Neutrophil (primary cell): ENCODE measurements at regions not wholly inside any gene's neighbourhood (a gene's known extent, or its start where the extent isn't known, plus 50 kb on each side); places are given as distances from the start of the nearest gene placed in this dataset.

Source experiments
- H3K27ac ChIP-seq: fragments of 200-600 bp; sonication (generic); 2 replicates; pipeline ENCODE4 v1.5.1; 2016; ENCODE audit warnings: mild to moderate bottlenecking, moderate library complexity
- H3K27me3 ChIP-seq: fragments of 200-600 bp; sonication (generic); 2 replicates; pipeline ENCODE4 v1.6.0; 2016; ENCODE audit warnings: mild to moderate bottlenecking
- H3K36me3 ChIP-seq: fragments of 200-600 bp; sonication (generic); 2 replicates; pipeline ENCODE4 v1.5.1; 2017
- H3K4me1 ChIP-seq, 2 experiments: fragments of 200-600 bp in 1 of 2; sonication (generic) in 1 of 2; 1 replicate in 1 of 2; 2 replicates in 1 of 2; pipeline versions ENCODE4 v1.5.1 to v1.6.1; 2013 to 2016; ENCODE audit warnings: low read depth in 1 of 2, low read length in 1 of 2, mild to moderate bottlenecking in 1 of 2, moderate library complexity in 1 of 2; ENCODE audit not compliant: control insufficient read depth in 1 of 2, insufficient read depth in 1 of 2
- H3K4me3 ChIP-seq, 2 experiments: fragments of 200-600 bp in 1 of 2; sonication (generic) in 1 of 2; 1 replicate in 1 of 2; 2 replicates in 1 of 2; pipeline ENCODE4 v1.5.1; 2013 to 2016; ENCODE audit warnings: low read depth in 1 of 2, low read length in 1 of 2, mild to moderate bottlenecking in 1 of 2, moderate library complexity in 1 of 2
- H3K9me3 ChIP-seq: fragments of 200-600 bp; sonication (generic); 2 replicates; pipeline ENCODE4 v1.5.1; 2016
- TF ChIP-seq, protein P1 (sequence below): fragments of 200-600 bp; sonication (generic); IDR thresholded peaks from 2 replicates; pipeline ENCODE4 v1.5.1; 2016; ENCODE audit warnings: antibody characterized with exemption

DNA sequence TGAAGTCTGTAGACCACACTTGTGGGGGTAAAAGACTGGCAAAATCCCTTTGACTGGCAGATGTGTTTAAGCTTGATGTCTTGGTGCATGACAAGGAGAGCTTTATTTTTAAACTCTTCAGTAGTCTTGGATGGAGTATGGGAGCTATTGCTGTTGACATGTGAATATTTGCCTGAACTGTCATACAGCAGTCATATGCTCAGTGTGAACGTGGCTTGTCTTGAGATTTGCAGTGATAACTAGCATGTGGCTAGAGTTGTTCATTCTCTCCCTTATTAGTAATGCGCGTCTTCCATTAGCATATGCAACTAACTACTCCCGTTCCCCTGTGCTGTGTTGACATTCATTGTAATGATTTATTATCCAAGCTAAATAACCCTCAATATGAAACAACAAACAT is 523.6 kb upstream of the WWC1 start:
- no peak overlapping the region for H3K27ac ChIP-seq

DNA sequence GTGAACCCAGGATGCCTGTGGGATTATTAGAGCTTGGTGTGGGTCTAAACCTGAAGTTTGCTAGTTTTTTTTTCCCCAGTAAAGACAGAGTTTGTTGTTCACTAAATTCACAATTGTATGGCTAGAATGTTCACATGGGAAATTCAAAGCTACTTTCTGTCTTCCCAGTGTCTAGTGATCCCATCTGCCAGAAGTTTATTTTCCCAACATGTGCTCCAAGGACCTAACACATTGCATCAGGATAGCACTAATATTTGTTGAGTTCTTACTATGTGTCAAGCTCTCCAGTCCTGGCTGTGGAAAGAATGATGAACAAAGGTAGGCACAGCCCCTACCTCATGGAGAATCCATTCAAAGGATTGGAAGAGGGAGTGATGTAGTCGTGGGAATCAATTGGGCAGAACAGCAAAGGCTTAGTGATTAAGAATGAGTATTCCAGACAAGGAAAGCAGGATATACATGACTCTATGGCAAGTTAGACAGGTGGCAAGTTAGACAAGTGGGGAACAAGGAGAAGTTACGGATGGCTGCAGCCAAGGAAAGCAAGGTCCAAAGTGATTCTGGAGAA is 521.5 kb upstream of the WWC1 start:
- peaks cover 6% of the 10 kb centered on the region for H3K27me3 ChIP-seq
- no peaks in the 10 kb centered on the region for H3K36me3 ChIP-seq
- H3K4me1 ChIP-seq, result no peaks in the 10 kb centered on the region
- H3K9me3 ChIP-seq, result no peaks in the 10 kb centered on the region
- no peak overlapping the region for H3K27ac ChIP-seq
- TF ChIP-seq, protein P1, sequence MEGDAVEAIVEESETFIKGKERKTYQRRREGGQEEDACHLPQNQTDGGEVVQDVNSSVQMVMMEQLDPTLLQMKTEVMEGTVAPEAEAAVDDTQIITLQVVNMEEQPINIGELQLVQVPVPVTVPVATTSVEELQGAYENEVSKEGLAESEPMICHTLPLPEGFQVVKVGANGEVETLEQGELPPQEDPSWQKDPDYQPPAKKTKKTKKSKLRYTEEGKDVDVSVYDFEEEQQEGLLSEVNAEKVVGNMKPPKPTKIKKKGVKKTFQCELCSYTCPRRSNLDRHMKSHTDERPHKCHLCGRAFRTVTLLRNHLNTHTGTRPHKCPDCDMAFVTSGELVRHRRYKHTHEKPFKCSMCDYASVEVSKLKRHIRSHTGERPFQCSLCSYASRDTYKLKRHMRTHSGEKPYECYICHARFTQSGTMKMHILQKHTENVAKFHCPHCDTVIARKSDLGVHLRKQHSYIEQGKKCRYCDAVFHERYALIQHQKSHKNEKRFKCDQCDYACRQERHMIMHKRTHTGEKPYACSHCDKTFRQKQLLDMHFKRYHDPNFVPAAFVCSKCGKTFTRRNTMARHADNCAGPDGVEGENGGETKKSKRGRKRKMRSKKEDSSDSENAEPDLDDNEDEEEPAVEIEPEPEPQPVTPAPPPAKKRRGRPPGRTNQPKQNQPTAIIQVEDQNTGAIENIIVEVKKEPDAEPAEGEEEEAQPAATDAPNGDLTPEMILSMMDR, result no peak
- H3K4me3 ChIP-seq, result no peak overlapping the region

More for the DNA sequence above, 523.6 kb upstream of the WWC1 start:
- no peaks in the 10 kb centered on the region for H3K4me1 ChIP-seq
- no peaks in the 10 kb centered on the region for H3K9me3 ChIP-seq
- no peak overlapping the region for H3K4me3 ChIP-seq
- H3K27me3 ChIP-seq, result peaks cover 14% of the 10 kb centered on the region
- TF ChIP-seq, protein P1, result no peak
- no peaks in the 10 kb centered on the region for H3K36me3 ChIP-seq

DNA sequence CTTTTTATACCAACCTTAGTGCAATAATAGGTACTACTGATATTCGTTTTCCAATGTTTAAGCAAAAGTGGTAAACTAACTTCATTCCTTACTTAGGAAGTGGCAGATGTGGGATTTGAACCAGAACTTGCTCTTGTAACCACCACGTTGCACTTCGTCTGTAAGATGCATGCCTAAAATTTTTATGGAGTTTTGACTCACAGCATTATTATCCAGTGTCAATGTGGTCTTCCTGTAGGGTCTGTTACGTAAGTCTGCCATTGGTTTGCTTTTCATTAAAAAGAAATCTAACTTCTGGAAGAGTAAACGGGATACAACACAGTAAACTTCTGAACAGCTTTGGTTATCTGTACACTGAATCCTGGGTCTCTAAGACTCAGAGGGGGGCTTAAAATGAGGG is 521.0 kb upstream of the WWC1 start:
- H3K27ac ChIP-seq, result no peak overlapping the region

DNA sequence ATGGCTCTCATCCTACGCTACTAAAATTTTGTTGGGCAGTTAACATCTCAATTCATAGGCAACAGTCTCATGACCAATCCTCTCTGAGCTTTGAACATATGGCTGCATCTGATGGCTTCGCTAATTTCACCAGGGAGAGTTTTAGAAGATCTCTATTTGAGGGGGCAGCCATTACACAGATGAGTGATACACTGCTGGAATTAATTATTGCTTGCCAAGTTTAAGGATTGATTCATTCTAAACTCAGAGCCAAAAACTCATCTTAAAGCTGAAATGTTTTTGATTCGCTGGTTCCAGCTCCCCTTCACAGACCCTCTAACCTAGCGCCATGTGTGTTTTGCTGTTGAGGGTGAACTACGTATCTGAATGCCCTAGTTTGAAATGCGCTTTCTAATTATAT is 519.9 kb upstream of the WWC1 start:
- TF ChIP-seq, protein P1, result no peak
- Histone ChIP-seq H3K36me3 (no peaks in the 10 kb centered on the region), H3K4me1 (no peaks in the 10 kb centered on the region), H3K4me3 (no peak overlapping the region), H3K27me3 (no peaks in the 10 kb centered on the region), H3K9me3 (no peaks in the 10 kb centered on the region), H3K27ac (no peak overlapping the region)

More for the DNA sequence above, 521.0 kb upstream of the WWC1 start:
- Histone ChIP-seq H3K4me3 (no peak overlapping the region), H3K4me1 (no peaks in the 10 kb centered on the region), H3K36me3 (no peaks in the 10 kb centered on the region), H3K9me3 (no peaks in the 10 kb centered on the region), H3K27me3 (peaks cover under 1% of the 10 kb centered on the region)
- TF ChIP-seq, protein P1, result no peak

DNA sequence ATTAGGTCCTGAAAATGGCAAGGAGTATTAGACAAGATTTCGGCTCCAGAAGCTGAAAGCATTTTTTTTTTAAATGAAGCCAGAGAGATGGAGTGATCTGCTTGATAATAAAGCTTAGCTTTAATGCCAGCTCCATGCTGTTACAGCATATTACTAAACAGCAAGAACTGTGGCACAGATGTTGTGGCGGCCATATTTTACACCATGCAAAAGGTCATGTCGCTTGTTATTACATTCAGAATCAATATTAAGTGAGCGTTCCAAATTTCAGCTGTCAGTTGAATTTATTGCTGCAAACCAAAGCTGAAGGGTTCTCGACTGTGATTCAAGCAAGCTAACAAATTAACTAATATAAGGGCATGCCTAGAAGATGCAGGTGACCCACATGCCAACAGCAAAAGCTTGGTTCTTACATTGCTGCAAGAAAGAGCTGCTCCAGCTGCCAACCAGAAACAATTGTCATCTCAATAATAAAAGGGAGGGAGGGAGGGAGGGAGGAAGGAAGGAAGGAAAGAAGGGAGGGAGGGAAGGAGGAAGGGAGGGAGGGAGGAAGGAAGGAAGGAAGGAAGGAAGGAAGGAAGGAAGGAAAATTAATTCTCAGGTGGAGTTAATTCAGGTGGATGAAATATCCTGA is 517.7 kb upstream of the WWC1 start:
- H3K9me3 ChIP-seq, result no peaks in the 10 kb centered on the region
- no peaks in the 10 kb centered on the region for H3K36me3 ChIP-seq
- H3K27ac ChIP-seq, result no peak overlapping the region
- no peaks in the 10 kb centered on the region for H3K4me1 ChIP-seq
- H3K27me3 ChIP-seq, result no peaks in the 10 kb centered on the region
- TF ChIP-seq, protein P1, result no peak
- no peak overlapping the region for H3K4me3 ChIP-seq
